Activated CD4-positive, alpha-beta T cell treated with anti-CD3 and anti-CD28 coated beads, Interleukin-2, amount 10 ng/mL, durations not matched to agents 24 days and 14 days (primary cell): ENCODE measurements at regions not wholly inside any gene's neighbourhood (a gene's known extent, or its start where the extent isn't known, plus 50 kb on each side); places are given as distances from the start of the nearest gene placed in this dataset.
A peak's percentile ranks its signal among the peaks of the same experiment; 100 is the strongest.
"Not testable (repeated sequence)": the region's sequence is repeated elsewhere in the genome, so short reads cannot be mapped to it uniquely, and the experiment has no call there.

ENCODE experiments used
- DNase-seq: peaks from one replicate; pipeline ENCODE4 v3.0.0; 2022
- H3K27ac Mint-ChIP-seq: one replicate; pipeline ENCODE4 v1.8.0; 2022; ENCODE audit warnings: mild to moderate bottlenecking, mixed read lengths
- H3K27me3 Mint-ChIP-seq: one replicate; pipeline ENCODE4 v1.8.0; 2022; ENCODE audit warnings: mixed read lengths
- H3K36me3 Mint-ChIP-seq: one replicate; pipeline ENCODE4 v1.8.0; 2022; ENCODE audit warnings: low read depth, mild to moderate bottlenecking, mixed read lengths
- H3K4me1 Mint-ChIP-seq: one replicate; pipeline ENCODE4 v1.8.0; 2021; ENCODE audit warnings: mixed read lengths
- H3K4me3 Mint-ChIP-seq: one replicate; pipeline ENCODE4 v1.8.0; 2022; ENCODE audit warnings: mild to moderate bottlenecking, moderate library complexity, mixed read lengths
- H3K9me3 Mint-ChIP-seq: one replicate; pipeline ENCODE4 v1.8.0; 2021; ENCODE audit warnings: mixed read lengths
- intact Hi-C: fragments of 100-400 bp; cut with micrococcal nuclease; formaldehyde crosslinking; loops from one replicate; pipeline ENCODE4 v1.15.1; 2023

DNA sequence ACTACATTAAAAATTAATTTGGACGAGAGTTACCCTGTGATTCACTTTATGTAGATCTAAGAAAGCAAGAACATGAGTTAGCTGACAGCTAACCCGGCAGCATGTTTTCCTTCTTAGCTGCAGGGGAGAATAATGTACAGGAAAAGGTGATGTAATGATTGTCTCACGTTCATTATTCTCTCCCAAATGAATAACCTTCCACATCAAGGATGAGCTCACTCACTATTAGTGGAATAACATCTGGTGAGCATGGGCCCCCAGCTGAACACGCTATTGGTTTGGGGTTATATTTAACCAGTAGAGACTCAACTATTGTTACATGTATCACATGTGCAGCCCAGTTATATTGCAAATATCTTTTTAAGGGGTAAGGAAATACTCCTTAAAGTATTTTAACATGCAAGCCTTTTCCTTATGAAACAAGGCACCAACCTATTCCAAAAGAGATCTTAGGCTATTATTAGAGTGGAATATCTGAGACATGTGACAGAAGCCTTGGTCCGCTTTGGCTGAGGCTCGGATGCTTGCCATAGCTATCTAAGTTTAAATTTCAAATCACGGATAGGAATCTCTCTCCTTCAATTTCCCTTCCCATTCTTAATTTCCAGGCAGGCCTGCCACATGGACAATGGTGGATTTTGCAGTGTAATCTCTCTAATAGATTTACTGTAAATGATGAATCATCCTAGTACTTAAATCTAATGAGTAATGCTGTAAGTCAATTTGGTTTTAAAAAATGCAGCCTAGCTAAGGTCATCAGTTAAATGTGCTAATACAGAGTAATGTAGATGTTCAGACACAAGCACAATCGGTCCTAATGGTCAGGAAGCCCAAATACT, 99.0 kb upstream of the OTUD4 start:
- intact Hi-C loops: no loop called here
- no peak overlapping the region for H3K4me3 Mint-ChIP-seq
- H3K27me3 Mint-ChIP-seq: peaks cover 6% of the 10 kb centered on the region
- no peaks in the 10 kb centered on the region for H3K4me1 Mint-ChIP-seq
- H3K36me3 Mint-ChIP-seq: no peaks in the 10 kb centered on the region
- no peak for DNase-seq
- H3K27ac Mint-ChIP-seq: no peak overlapping the region
- no peaks in the 10 kb centered on the region for H3K9me3 Mint-ChIP-seq

GRCh38 chr4:145278341-145279121, 98.1 kb upstream of the OTUD4 start:
- Mint-ChIP-seq H3K36me3 (no peaks in the 10 kb centered on the region), H3K27me3 (peaks cover 6% of the 10 kb centered on the region), H3K27ac (no peak overlapping the region), H3K4me3 (no peak overlapping the region), H3K9me3 (no peaks in the 10 kb centered on the region), H3K4me1 (no peaks in the 10 kb centered on the region)
- no peak for DNase-seq
- intact Hi-C loops: no loop called here

DNA sequence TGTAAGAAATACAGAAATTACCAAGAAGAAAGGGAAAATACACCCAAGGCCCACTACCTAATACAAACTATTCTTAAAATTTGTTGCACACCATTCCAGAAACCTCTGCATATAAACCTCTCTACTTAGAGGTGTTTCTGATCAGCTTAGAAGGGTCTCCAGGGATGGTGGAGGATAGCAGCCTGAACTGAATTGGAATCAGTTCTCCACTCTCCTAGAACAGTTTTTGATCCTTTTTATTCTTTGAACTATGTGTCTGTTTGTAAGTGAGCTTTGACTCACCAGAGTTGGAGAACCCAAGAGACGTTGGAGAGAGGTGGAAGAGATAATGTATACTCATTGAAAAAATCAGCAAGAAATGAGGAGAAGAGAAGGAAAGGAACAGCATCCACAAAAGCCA, 96.6 kb upstream of the OTUD4 start:
- H3K4me1 Mint-ChIP-seq: no peaks in the 10 kb centered on the region
- intact Hi-C loops: no loop called here
- H3K27me3 Mint-ChIP-seq: peaks cover 4% of the 10 kb centered on the region

GRCh38 chr4:145276050-145276449, 95.7 kb upstream of the OTUD4 start:
- DNase-seq: no peak
- Mint-ChIP-seq H3K9me3 (no peaks in the 10 kb centered on the region), H3K27me3 (peaks cover 4% of the 10 kb centered on the region), H3K27ac (no peak overlapping the region), H3K4me3 (no peak overlapping the region), H3K4me1 (no peaks in the 10 kb centered on the region), H3K36me3 (no peaks in the 10 kb centered on the region)
- intact Hi-C loops: no loop called here

More for the DNA sequence above, 96.6 kb upstream of the OTUD4 start:
- H3K27ac Mint-ChIP-seq: no peak overlapping the region
- DNase-seq: no peak
- no peaks in the 10 kb centered on the region for H3K36me3 Mint-ChIP-seq
- H3K9me3 Mint-ChIP-seq: no peaks in the 10 kb centered on the region
- H3K4me3 Mint-ChIP-seq: no peak overlapping the region

GRCh38 chr4:145271194-145271593, 90.8 kb upstream of the OTUD4 start:
- Mint-ChIP-seq H3K4me1 (no peaks in the 10 kb centered on the region), H3K4me3 (no peak overlapping the region), H3K27ac (no peak overlapping the region), H3K27me3 (no peaks in the 10 kb centered on the region), H3K9me3 (no peaks in the 10 kb centered on the region), H3K36me3 (no peaks in the 10 kb centered on the region)
- DNase-seq: no peak
- intact Hi-C loops: no loop called here

GRCh38 chr4:145266881-145267280, 86.5 kb upstream of the OTUD4 start:
- no peak overlapping the region for H3K27ac Mint-ChIP-seq

GRCh38 chr4:145260091-145260490, 79.7 kb upstream of the OTUD4 start:
- no peak for DNase-seq
- no peaks in the 10 kb centered on the region for H3K27me3 Mint-ChIP-seq
- intact Hi-C loops: no loop called here
- no peaks in the 10 kb centered on the region for H3K4me1 Mint-ChIP-seq
- no peaks in the 10 kb centered on the region for H3K36me3 Mint-ChIP-seq
- H3K9me3 Mint-ChIP-seq: peaks cover 4% of the 10 kb centered on the region
- no peak overlapping the region for H3K27ac Mint-ChIP-seq
- H3K4me3 Mint-ChIP-seq: no peak overlapping the region

More at GRCh38 chr4:145266881-145267280, 86.5 kb upstream of the OTUD4 start:
- Mint-ChIP-seq H3K4me1 (no peaks in the 10 kb centered on the region), H3K27me3 (no peaks in the 10 kb centered on the region), H3K9me3 (no peaks in the 10 kb centered on the region), H3K36me3 (no peaks in the 10 kb centered on the region), H3K4me3 (no peak overlapping the region)
- DNase-seq: no peak
- intact Hi-C loops: no loop called here

GRCh38 chr4:145255311-145255710, 74.9 kb upstream of the OTUD4 start:
- not testable (repeated sequence) for H3K4me3 Mint-ChIP-seq, H3K36me3 Mint-ChIP-seq

GRCh38 chr4:145252190-145252589, 71.8 kb upstream of the OTUD4 start:
- H3K9me3 Mint-ChIP-seq: no peaks in the 10 kb centered on the region
- no peak overlapping the region for H3K27ac Mint-ChIP-seq
- peaks cover 11% of the 10 kb centered on the region for H3K27me3 Mint-ChIP-seq
- intact Hi-C loops: no loop called here
- no peak for DNase-seq
- no peaks in the 10 kb centered on the region for H3K4me1 Mint-ChIP-seq
- H3K36me3 Mint-ChIP-seq: no peaks in the 10 kb centered on the region
- no peak overlapping the region for H3K4me3 Mint-ChIP-seq

More at GRCh38 chr4:145255311-145255710, 74.9 kb upstream of the OTUD4 start:
- intact Hi-C loops, DNase-seq, H3K27me3 Mint-ChIP-seq, H3K9me3 Mint-ChIP-seq, H3K4me1 Mint-ChIP-seq, H3K27ac Mint-ChIP-seq: not testable (repeated sequence)

GRCh38 chr4:145251391-145251790, 71.0 kb upstream of the OTUD4 start:
- Mint-ChIP-seq H3K4me1 (no peaks in the 10 kb centered on the region), H3K27me3 (peaks cover 11% of the 10 kb centered on the region), H3K4me3 (no peak overlapping the region), H3K36me3 (no peaks in the 10 kb centered on the region), H3K27ac (no peak overlapping the region), H3K9me3 (no peaks in the 10 kb centered on the region)
- DNase-seq: no peak
- intact Hi-C loops: no loop called here

- intact Hi-C loops: loop anchor here (10.0 kb wide), 1 partner anchor 106 kb away; no protein-coding TSS in a partner anchor
- no peaks in the 10 kb centered on the region for H3K36me3 Mint-ChIP-seq
- no peak overlapping the region for H3K4me3 Mint-ChIP-seq
Observed at GRCh38 chr4:145248971-145249370, 68.6 kb upstream of the OTUD4 start.

DNA sequence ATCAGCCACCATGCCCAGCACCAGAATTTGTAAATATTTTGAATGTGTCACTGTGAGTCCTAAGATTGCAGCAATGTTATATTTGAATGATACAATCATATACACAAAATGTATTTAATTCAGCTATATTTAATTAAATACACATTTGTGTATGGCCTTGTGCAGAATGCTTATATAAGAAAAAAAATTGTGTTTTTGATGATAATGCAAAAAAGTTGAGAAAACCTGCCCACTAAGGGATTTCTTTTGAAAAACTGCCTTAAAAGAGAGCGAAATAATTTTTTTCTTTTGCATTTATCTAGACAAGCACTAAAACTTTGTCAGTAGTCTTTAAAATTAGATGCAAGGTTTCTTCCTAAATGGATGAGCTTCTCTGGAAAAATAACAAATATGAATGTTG, 68.1 kb upstream of the OTUD4 start:
- no peaks in the 10 kb centered on the region for H3K4me1 Mint-ChIP-seq
- peaks cover 11% of the 10 kb centered on the region for H3K27me3 Mint-ChIP-seq
- H3K27ac Mint-ChIP-seq: no peak overlapping the region
- H3K36me3 Mint-ChIP-seq: no peaks in the 10 kb centered on the region
- H3K9me3 Mint-ChIP-seq: no peaks in the 10 kb centered on the region
- no peak overlapping the region for H3K4me3 Mint-ChIP-seq
- intact Hi-C loops: loop anchor here (10.0 kb wide), 1 partner anchor 106 kb away; no protein-coding TSS in a partner anchor
- DNase-seq: no peak

More at GRCh38 chr4:145248971-145249370, 68.6 kb upstream of the OTUD4 start:
- Mint-ChIP-seq H3K9me3 (no peaks in the 10 kb centered on the region), H3K27ac (no peak overlapping the region), H3K4me1 (no peaks in the 10 kb centered on the region), H3K27me3 (peaks cover 11% of the 10 kb centered on the region)
- DNase-seq: no peak

DNA sequence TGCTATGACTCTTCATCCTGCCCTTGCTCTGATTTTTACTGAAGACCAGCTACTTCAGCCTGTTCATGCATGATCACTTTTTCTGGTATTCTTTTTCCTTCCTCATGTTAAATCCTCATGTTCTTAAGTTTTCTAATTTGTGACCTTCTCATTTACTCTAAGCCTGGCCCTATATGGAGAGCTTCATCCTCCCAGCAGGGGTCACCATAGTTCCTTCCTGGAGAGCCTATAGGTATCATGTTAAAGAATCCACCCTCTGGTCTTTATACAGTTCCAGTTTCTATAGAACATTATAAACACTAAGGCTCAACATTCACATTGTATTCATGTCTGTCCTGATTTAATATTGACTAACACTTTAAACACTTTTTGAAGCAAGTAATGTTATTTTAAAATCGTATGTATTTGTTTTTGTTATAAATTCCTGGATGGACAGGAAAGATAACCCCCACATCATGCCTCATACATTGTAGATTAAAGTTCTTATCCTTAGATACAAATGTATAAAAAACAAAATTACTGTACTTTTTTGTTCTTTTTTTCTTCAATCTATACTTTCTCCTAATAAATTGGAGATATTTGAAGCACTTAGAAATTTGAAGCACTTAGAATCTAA, 53.8 kb upstream of the OTUD4 start:
- peak; percentile 85 for DNase-seq
- H3K4me3 Mint-ChIP-seq: no peak overlapping the region
- H3K27ac Mint-ChIP-seq: no peak overlapping the region
- intact Hi-C loops: loop anchor here (1.0 to 10.0 kb wide), 5 partner anchors 248 to 1059 kb away; partner anchors contain the start of gene SMAD1
- H3K36me3 Mint-ChIP-seq: no peaks in the 10 kb centered on the region
- no peaks in the 10 kb centered on the region for H3K9me3 Mint-ChIP-seq
- H3K4me1 Mint-ChIP-seq: no peaks in the 10 kb centered on the region
- peaks cover 14% of the 10 kb centered on the region for H3K27me3 Mint-ChIP-seq
